ENCODE measurements at regions not wholly inside any gene's neighbourhood (a gene's known extent, or its start where the extent isn't known, plus 50 kb on each side); places are given as distances from the start of the nearest gene placed in this dataset.

DNA sequence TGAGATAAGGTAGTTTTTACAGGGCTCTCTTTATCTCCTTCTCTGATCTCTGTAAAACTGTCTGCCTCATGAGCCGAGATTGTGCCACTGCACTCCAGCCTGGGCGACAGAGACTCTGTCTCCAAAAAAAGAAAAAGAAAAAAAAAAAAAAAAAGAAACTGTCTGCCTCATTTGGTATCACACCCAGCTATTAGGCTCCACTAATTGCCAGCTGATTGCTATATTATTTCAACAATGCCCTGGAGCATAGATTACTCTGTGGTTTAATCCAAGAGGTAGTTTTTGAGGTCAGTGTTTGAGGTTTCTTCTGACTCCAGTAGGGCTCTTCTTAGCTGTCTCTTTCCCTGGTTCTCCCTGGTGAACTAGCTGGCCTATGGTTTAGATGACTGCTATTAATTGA, 268.1 kb upstream of the PLPP4 start:
- H2BK12ac ChIP-seq (ENCODE audit: low read length), result no peak overlapping the region
- no peak overlapping the region for H3K18ac ChIP-seq (ENCODE audit: low read length)
- H2BK120ac ChIP-seq (ENCODE audit: low read depth, low read length), result no peak overlapping the region
- H2AK5ac ChIP-seq (ENCODE audit: low read depth, low read length), result no peak overlapping the region
- peaks cover 0 to 1% of the 10 kb centered on the region in 2 donors for H3K36me3 ChIP-seq (replicated peaks in 1 of 2; ENCODE audit: control insufficient read depth in 2 of 2, insufficient read depth in 2 of 2, low read length in 2 of 2)
- no peak overlapping the region for H4K8ac ChIP-seq (ENCODE audit: low read depth, low read length)
- H2BK5ac ChIP-seq (ENCODE audit: low read length), result no peak overlapping the region
- no peaks in the 10 kb centered on the region for H3K9me3 ChIP-seq (replicated peaks in 1 of 2; ENCODE audit: control insufficient read depth in 2 of 2, insufficient read depth in 1 of 2, low read depth in 1 of 2, low read length in 2 of 2)
- H2AFZ ChIP-seq (ENCODE audit: low read length), result no peak overlapping the region
- H2BK15ac ChIP-seq (ENCODE audit: low read length), result no peak overlapping the region
- no peaks in the 10 kb centered on the region for H3K27me3 ChIP-seq (ENCODE audit: control insufficient read depth in 3 of 3, insufficient read depth in 3 of 3, low read depth in 1 of 3, low read length in 3 of 3)
- no peaks in the 10 kb centered on the region for H3K4me1 ChIP-seq (ENCODE audit: control insufficient read depth in 2 of 2, insufficient read depth in 1 of 2, low read depth in 1 of 2, low read length in 2 of 2)
- H4K91ac ChIP-seq (ENCODE audit: low read depth, low read length, poor library complexity), result no peak overlapping the region
- no peak overlapping the region for H3K9ac ChIP-seq (ENCODE audit: low read depth, low read length, poor library complexity)
- H3K27ac ChIP-seq (replicated peaks; ENCODE audit: low read length), result no peak overlapping the region
- WGBS, 2 donors (ENCODE audit: extremely low coverage in 2 of 2, insufficient read length in 2 of 2, insufficient replicate concordance in 1 of 2), result no CpG with 5 or more reads among the region's 2 CpGs
- no peaks in the 10 kb centered on the region for H3K79me1 ChIP-seq (ENCODE audit: low read depth, low read length)
- H3K4me2 ChIP-seq (ENCODE audit: insufficient read depth, low read length, poor library complexity, severe bottlenecking), result no peak overlapping the region
- H3K4me3 ChIP-seq (ENCODE audit: low read length in 2 of 2), result no peak overlapping the region
- DNase-seq (ENCODE audit: low spot score), result no peak
- H3K14ac ChIP-seq (ENCODE audit: low read length), result no peak overlapping the region
- no peak overlapping the region for H3K4ac ChIP-seq (ENCODE audit: low read length)
- H3K23ac ChIP-seq (ENCODE audit: low read depth, low read length, poor library complexity), result no peak overlapping the region

DNA sequence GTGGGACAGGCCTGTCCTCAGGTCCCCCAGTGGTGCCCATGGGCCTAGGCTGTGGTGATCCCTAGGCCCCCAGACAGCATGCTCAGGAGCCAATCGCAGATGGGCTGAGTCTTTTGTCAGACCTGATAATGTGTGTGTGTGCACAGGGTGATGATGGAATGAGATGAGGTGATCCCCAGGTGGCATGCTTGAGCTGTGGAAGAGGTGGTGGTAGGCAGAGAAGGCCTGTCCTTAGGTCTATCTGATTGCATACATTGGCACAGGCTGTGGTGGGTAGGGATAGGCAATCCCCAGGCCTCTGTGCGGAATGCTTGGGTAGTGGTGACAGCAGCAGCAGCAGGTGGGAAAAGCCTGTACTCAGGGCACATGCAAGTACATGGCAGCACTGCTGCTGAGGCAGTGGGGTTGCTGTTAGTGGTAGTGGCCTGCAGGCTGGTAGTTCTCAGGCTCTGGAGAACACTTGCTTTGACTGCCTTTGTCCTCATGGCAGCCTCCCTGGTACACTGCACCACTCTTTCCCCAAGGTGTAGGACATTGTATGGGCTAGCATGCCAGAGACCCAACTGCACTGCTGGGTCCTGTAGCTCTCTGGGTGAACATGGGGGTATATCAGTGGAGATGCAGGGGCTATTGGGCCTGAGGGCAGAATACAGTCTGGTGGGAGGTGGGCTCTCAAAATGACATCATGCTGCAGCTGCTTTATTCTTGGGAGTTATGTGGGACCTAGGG, 260.9 kb upstream of the PLPP4 start:
- H3K9ac ChIP-seq (ENCODE audit: low read depth, low read length, poor library complexity), result no peak overlapping the region
- no peaks in the 10 kb centered on the region for H3K4me1 ChIP-seq (ENCODE audit: control insufficient read depth in 2 of 2, insufficient read depth in 1 of 2, low read depth in 1 of 2, low read length in 2 of 2)
- no peaks in the 10 kb centered on the region for H3K36me3 ChIP-seq (replicated peaks in 1 of 2; ENCODE audit: control insufficient read depth in 2 of 2, insufficient read depth in 2 of 2, low read length in 2 of 2)
- no peak overlapping the region for H3K4ac ChIP-seq (ENCODE audit: low read length)
- no peak overlapping the region for H3K27ac ChIP-seq (replicated peaks; ENCODE audit: low read length)
- H3K4me3 ChIP-seq (ENCODE audit: low read length in 2 of 2), result peak overlapping the region in 1 of 2 donors; percentile 13
- no peak overlapping the region for H2BK15ac ChIP-seq (ENCODE audit: low read length)
- no peak overlapping the region for H2AK5ac ChIP-seq (ENCODE audit: low read depth, low read length)
- H3K79me1 ChIP-seq (ENCODE audit: low read depth, low read length), result no peaks in the 10 kb centered on the region
- H3K18ac ChIP-seq (ENCODE audit: low read length), result no peak overlapping the region
- H3K27me3 ChIP-seq (ENCODE audit: control insufficient read depth in 3 of 3, insufficient read depth in 3 of 3, low read depth in 1 of 3, low read length in 3 of 3), result no peaks in the 10 kb centered on the region
- no peak overlapping the region for H2AFZ ChIP-seq (ENCODE audit: low read length)
- no peak for DNase-seq (ENCODE audit: low spot score)
- H3K14ac ChIP-seq (ENCODE audit: low read length), result peak overlapping the region; percentile 12
- no CpG with 5 or more reads among the region's 2 CpGs for WGBS, 2 donors (ENCODE audit: extremely low coverage in 2 of 2, insufficient read length in 2 of 2, insufficient replicate concordance in 1 of 2)
- H3K23ac ChIP-seq (ENCODE audit: low read depth, low read length, poor library complexity), result no peak overlapping the region
- no peak overlapping the region for H2BK12ac ChIP-seq (ENCODE audit: low read length)
- no peak overlapping the region for H3K4me2 ChIP-seq (ENCODE audit: insufficient read depth, low read length, poor library complexity, severe bottlenecking)
- peaks cover 0 to 11% of the 10 kb centered on the region in 2 donors for H3K9me3 ChIP-seq (replicated peaks in 1 of 2; ENCODE audit: control insufficient read depth in 2 of 2, insufficient read depth in 1 of 2, low read depth in 1 of 2, low read length in 2 of 2)
- H4K91ac ChIP-seq (ENCODE audit: low read depth, low read length, poor library complexity), result no peak overlapping the region
- no peak overlapping the region for H4K8ac ChIP-seq (ENCODE audit: low read depth, low read length)
- no peak overlapping the region for H2BK5ac ChIP-seq (ENCODE audit: low read length)
- no peak overlapping the region for H2BK120ac ChIP-seq (ENCODE audit: low read depth, low read length)

DNA sequence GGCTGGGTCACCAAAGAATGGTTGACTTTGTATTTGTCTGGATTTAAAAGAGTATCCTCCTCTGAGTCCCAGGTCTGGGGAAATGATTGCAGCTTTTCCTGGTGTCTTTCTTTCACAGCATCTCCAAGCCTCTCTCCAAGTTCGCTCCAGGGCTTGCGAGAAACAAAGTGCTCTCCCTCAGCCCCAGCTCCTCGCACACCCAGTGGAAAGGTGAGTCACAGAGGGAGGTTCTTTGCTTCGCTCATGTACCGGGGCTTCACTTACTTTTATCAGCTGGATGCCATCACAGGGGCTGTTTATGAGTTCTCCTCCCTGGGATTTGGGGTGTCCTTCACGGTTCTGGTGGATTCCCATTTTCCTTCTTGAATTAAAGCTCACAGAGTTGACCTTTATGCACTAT, 252.2 kb upstream of the PLPP4 start:
- Histone ChIP-seq H3K36me3 (replicated peaks in 1 of 2; ENCODE audit: control insufficient read depth in 2 of 2, insufficient read depth in 2 of 2, low read length in 2 of 2) (no peaks in the 10 kb centered on the region), H2BK15ac (ENCODE audit: low read length) (no peak overlapping the region), H3K27me3 (ENCODE audit: control insufficient read depth in 3 of 3, insufficient read depth in 3 of 3, low read depth in 1 of 3, low read length in 3 of 3) (no peaks in the 10 kb centered on the region), H2BK120ac (ENCODE audit: low read depth, low read length) (no peak overlapping the region), H3K14ac (ENCODE audit: low read length) (no peak overlapping the region), H2AFZ (ENCODE audit: low read length) (no peak overlapping the region), H3K4ac (ENCODE audit: low read length) (no peak overlapping the region), H3K23ac (ENCODE audit: low read depth, low read length, poor library complexity) (no peak overlapping the region), H4K8ac (ENCODE audit: low read depth, low read length) (no peak overlapping the region), H3K18ac (ENCODE audit: low read length) (no peak overlapping the region), H3K4me3 (ENCODE audit: low read length in 2 of 2) (no peak overlapping the region), H3K27ac (replicated peaks; ENCODE audit: low read length) (no peak overlapping the region), H2BK5ac (ENCODE audit: low read length) (no peak overlapping the region), H3K9me3 (replicated peaks in 1 of 2; ENCODE audit: control insufficient read depth in 2 of 2, insufficient read depth in 1 of 2, low read depth in 1 of 2, low read length in 2 of 2) (no peaks in the 10 kb centered on the region), H4K91ac (ENCODE audit: low read depth, low read length, poor library complexity) (no peak overlapping the region), H2AK5ac (ENCODE audit: low read depth, low read length) (no peak overlapping the region), H3K79me1 (ENCODE audit: low read depth, low read length) (no peaks in the 10 kb centered on the region), H2BK12ac (ENCODE audit: low read length) (no peak overlapping the region), H3K4me2 (ENCODE audit: insufficient read depth, low read length, poor library complexity, severe bottlenecking) (no peak overlapping the region), H3K9ac (ENCODE audit: low read depth, low read length, poor library complexity) (no peak overlapping the region), H3K4me1 (ENCODE audit: control insufficient read depth in 2 of 2, insufficient read depth in 1 of 2, low read depth in 1 of 2, low read length in 2 of 2) (peaks cover 0 to 6% of the 10 kb centered on the region in 2 donors)
- DNase-seq (ENCODE audit: low spot score), result no peak
- WGBS, 2 donors (ENCODE audit: extremely low coverage in 2 of 2, insufficient read length in 2 of 2, insufficient replicate concordance in 1 of 2), result no CpG with 5 or more reads among the region's 6 CpGs

DNA sequence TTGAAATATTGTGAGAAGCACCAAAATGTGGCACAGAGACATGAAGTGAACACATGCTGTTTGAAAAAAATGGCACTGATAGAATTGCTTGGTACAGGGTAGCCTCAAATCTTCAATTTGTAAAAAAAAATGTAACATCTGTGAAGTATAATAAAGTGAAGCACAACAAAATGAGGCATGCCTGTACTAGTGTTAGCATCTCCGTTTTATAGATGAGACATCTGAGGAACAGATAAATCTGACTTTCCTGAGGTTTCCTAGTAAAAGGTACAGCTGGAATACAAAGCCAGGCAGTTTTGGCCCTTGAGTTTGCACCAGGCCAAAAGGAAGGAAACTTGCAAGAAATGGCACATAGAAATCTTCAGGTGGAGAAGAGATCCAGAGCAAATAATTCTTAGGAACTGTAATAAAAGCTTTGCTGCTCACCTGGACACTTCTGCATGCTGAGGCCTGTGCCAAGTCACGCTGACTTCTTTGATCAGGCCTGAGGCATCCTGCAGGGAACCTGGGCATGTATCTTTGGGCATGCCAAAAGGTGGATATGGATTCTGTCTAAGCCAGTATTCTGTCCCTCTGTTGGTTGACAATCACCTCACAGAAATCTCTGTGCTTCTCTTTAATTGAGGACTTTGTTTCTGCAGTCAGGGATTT, 251.5 kb upstream of the PLPP4 start:
- Histone ChIP-seq H4K8ac (ENCODE audit: low read depth, low read length) (no peak overlapping the region), H2BK120ac (ENCODE audit: low read depth, low read length) (no peak overlapping the region), H2AK5ac (ENCODE audit: low read depth, low read length) (no peak overlapping the region), H3K36me3 (replicated peaks in 1 of 2; ENCODE audit: control insufficient read depth in 2 of 2, insufficient read depth in 2 of 2, low read length in 2 of 2) (no peaks in the 10 kb centered on the region), H3K4ac (ENCODE audit: low read length) (no peak overlapping the region), H3K4me1 (ENCODE audit: control insufficient read depth in 2 of 2, insufficient read depth in 1 of 2, low read depth in 1 of 2, low read length in 2 of 2) (peaks cover 0 to 6% of the 10 kb centered on the region in 2 donors), H2BK15ac (ENCODE audit: low read length) (no peak overlapping the region), H3K27me3 (ENCODE audit: control insufficient read depth in 3 of 3, insufficient read depth in 3 of 3, low read depth in 1 of 3, low read length in 3 of 3) (no peaks in the 10 kb centered on the region), H2AFZ (ENCODE audit: low read length) (no peak overlapping the region), H3K4me3 (ENCODE audit: low read length in 2 of 2) (no peak overlapping the region), H3K18ac (ENCODE audit: low read length) (no peak overlapping the region), H2BK5ac (ENCODE audit: low read length) (no peak overlapping the region), H3K9ac (ENCODE audit: low read depth, low read length, poor library complexity) (no peak overlapping the region), H3K4me2 (ENCODE audit: insufficient read depth, low read length, poor library complexity, severe bottlenecking) (no peak overlapping the region), H3K23ac (ENCODE audit: low read depth, low read length, poor library complexity) (no peak overlapping the region), H3K9me3 (replicated peaks in 1 of 2; ENCODE audit: control insufficient read depth in 2 of 2, insufficient read depth in 1 of 2, low read depth in 1 of 2, low read length in 2 of 2) (no peaks in the 10 kb centered on the region), H4K91ac (ENCODE audit: low read depth, low read length, poor library complexity) (no peak overlapping the region), H3K14ac (ENCODE audit: low read length) (no peak overlapping the region), H3K27ac (replicated peaks; ENCODE audit: low read length) (no peak overlapping the region), H2BK12ac (ENCODE audit: low read length) (no peak overlapping the region), H3K79me1 (ENCODE audit: low read depth, low read length) (no peaks in the 10 kb centered on the region)
- no CpG with 5 or more reads among the region's 2 CpGs for WGBS, 2 donors (ENCODE audit: extremely low coverage in 2 of 2, insufficient read length in 2 of 2, insufficient replicate concordance in 1 of 2)
- DNase-seq (ENCODE audit: low spot score), result no peak
